K562 (cell line): ENCODE measurements at regions not wholly inside any gene's neighbourhood (a gene's known extent, or its start where the extent isn't known, plus 50 kb on each side); places are given as distances from the start of the nearest gene placed in this dataset.

Experiments
- CHD2 ChIP-seq: IDR thresholded peaks from 2 replicates; pipeline ENCODE4 v1.6.1; 2011; ENCODE audit warnings: low read depth, low read length
- CHD4 ChIP-seq: fragments of 200-600 bp; sonication (generic); IDR thresholded peaks from 3 replicates; pipeline ENCODE4 v1.6.1; 2012; ENCODE audit warnings: low read depth, mild to moderate bottlenecking, mixed read lengths, low read length, inconsistent platforms; ENCODE audit not compliant: insufficient read depth, insufficient replicate concordance, poor library complexity, severe bottlenecking
- CREBBP ChIP-seq: IDR thresholded peaks from one replicate; pipeline ENCODE4 v1.6.1; 2012; ENCODE audit warnings: low read depth, mild to moderate bottlenecking, control low read depth, inconsistent platforms, low read length
- CTCF ChIP-seq, 3 experiments: IDR thresholded peaks in 2 of 3; conservative IDR thresholded peaks in 1 of 3; 2 replicates each; pipeline ENCODE4 v1.5.1; 2011 to 2012; ENCODE audit warnings: low read length in 3 of 3, mild to moderate bottlenecking in 3 of 3, control low read depth in 2 of 3, improper control_type of control experiment in 1 of 3, inconsistent platforms in 1 of 3, low read depth in 1 of 3, mixed read lengths in 1 of 3, moderate library complexity in 1 of 3; ENCODE audit not compliant: insufficient read depth in 2 of 3
- ELF1 ChIP-seq: fragments of 200-800 bp; sonication (Bioruptor generic); IDR thresholded peaks from 2 replicates; pipeline ENCODE4 v1.6.1; 2016; ENCODE audit warnings: missing genetic modification characterization, missing compliant biosample characterization
- ETV6 ChIP-seq, 3 experiments: fragments of 150-350 bp in 1 of 3; sonication (generic) in 1 of 3; formaldehyde crosslinking in 1 of 3; IDR thresholded peaks; 2 replicates each; pipeline versions ENCODE4 v1.6.1 to v1.8.0; 2014 to 2022; ENCODE audit warnings: borderline replicate concordance in 2 of 3, low read depth in 2 of 3, antibody characterized with exemption in 1 of 3, low read length in 1 of 3, mild to moderate bottlenecking in 1 of 3, missing genetic modification reagents in 1 of 3
- ZBTB33 ChIP-seq: sonication (generic); formaldehyde crosslinking; IDR thresholded peaks from 2 replicates; pipeline ENCODE4 v1.8.1; 2023; ENCODE audit warnings: mild to moderate bottlenecking, missing genetic modification reagents
- TF ChIP-seq, protein P1 (sequence below): sonication (generic); formaldehyde crosslinking; IDR thresholded peaks from 2 replicates; pipeline ENCODE4 v1.8.0; 2023; ENCODE audit warnings: mild to moderate bottlenecking, missing genetic modification reagents

GRCh38 chr2:223696719-223697118 lies 94.6 kb upstream of the SCG2 start:
- TF ChIP-seq, protein P1, sequence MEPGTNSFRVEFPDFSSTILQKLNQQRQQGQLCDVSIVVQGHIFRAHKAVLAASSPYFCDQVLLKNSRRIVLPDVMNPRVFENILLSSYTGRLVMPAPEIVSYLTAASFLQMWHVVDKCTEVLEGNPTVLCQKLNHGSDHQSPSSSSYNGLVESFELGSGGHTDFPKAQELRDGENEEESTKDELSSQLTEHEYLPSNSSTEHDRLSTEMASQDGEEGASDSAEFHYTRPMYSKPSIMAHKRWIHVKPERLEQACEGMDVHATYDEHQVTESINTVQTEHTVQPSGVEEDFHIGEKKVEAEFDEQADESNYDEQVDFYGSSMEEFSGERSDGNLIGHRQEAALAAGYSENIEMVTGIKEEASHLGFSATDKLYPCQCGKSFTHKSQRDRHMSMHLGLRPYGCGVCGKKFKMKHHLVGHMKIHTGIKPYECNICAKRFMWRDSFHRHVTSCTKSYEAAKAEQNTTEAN (CRISPR knock-in tag) = no peak
- TF ChIP-seq CHD4 (no peak), ELF1 (no peak), CREBBP (no peak), ZBTB33 (CRISPR knock-in tag) (no peak), CHD2 (no peak), ETV6 (IDR thresholded peaks at IDR 0.05; ENCODE audit: borderline replicate concordance in 1 of 2, low read depth in 2 of 2, low read length in 1 of 2) (no peak), ETV6 (CRISPR knock-in tag; IDR thresholded peaks at IDR 0.05; ENCODE audit: borderline replicate concordance) (no peak), CTCF (IDR thresholded peaks at IDR 0.05 in 2 of 3, conservative IDR thresholded peaks at IDR 0.05 in 1 of 3; ENCODE audit: insufficient read depth in 2 of 3, low read depth in 1 of 3, low read length in 3 of 3) (no peak)
